ENCODE measurements at regions not wholly inside any gene's neighbourhood (a gene's known extent, or its start where the extent isn't known, plus 50 kb on each side); places are given as distances from the start of the nearest gene placed in this dataset.
"Not testable (repeated sequence)": the region's sequence is repeated elsewhere in the genome, so short reads cannot be mapped to it uniquely, and the experiment has no call there.

DNA sequence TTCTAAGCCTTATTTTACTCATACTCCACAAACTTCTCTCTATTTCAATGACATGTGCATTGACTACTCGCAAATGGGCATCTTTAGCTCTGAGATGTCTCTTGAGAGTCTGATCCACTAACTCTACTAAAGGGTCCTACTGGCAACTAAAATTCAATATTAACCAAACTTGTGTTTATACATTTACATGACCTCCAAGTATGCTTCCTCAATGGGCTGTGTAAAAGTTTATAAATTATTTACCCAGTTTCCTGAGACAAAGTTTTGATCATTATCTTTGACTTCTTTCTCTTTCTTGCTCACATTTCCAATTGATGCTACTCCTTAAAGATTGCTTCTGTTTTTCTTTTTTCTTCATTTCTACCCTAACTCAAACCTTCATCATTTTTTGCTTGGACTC lies 510.1 kb upstream of the DAB2 start:
- no CpG with 5 or more reads among the region's 1 CpG for WGBS (ENCODE audit: insufficient coverage)
- no peak overlapping the region for H3K4me3 ChIP-seq (ENCODE audit: control insufficient read depth in 1 of 2, extremely low read depth in 1 of 2, low read length in 1 of 2)
- no peaks in the 10 kb centered on the region for H3K4me1 ChIP-seq (ENCODE audit: control insufficient read depth in 1 of 2, extremely low read depth in 1 of 2, insufficient read depth in 2 of 2, low read length in 2 of 2)
- Mint-ChIP-seq H3K27ac (no peak overlapping the region), H3K27me3 (peaks cover 19 to 20% of the 10 kb centered on the region in 2 donors), H3K9me3 (no peaks in the 10 kb centered on the region), H3K4me1 (no peaks in the 10 kb centered on the region), H3K36me3 (no peaks in the 10 kb centered on the region), H3K4me3 (no peak overlapping the region)
- ChIA-PET POLR2A (no interaction called here), CTCF (no interaction called here)
- H3K36me3 ChIP-seq (ENCODE audit: control insufficient read depth in 2 of 2, extremely low read depth in 1 of 2, insufficient read depth in 1 of 2, low read length in 1 of 2) = no peaks in the 10 kb centered on the region
- H3K27ac ChIP-seq (ENCODE audit: low read length) = no peak overlapping the region
- no peaks in the 10 kb centered on the region for H3K9me3 ChIP-seq
- no peak for DNase-seq
- peaks cover 0 to 2% of the 10 kb centered on the region in 2 experiments for H3K27me3 ChIP-seq (replicated peaks in 1 of 2; ENCODE audit: control insufficient read depth in 2 of 2, extremely low read depth in 1 of 2, insufficient read depth in 2 of 2, low read length in 1 of 2)
- no peak for ATAC-seq (replicated peaks in 1 of 4)

DNA sequence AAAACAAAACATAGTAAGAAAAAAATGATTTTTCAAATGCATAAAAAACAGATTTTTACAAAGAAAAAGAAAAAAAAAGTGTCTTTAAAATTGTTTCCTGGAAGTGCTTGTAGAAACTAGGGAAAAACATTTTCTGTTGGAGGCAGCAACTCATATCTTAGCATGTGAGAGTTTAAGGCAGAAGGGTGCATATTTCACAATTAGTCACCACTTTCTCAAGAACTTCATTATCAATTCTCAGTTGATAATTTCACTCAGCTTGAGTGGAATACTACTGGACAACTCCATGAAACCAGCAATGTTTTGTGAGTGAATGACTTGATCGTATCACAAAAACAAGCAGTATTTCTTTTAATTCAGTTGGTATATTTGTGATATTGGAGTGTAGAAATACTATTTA lies 508.3 kb upstream of the DAB2 start:
- ChIA-PET CTCF (no interaction called here), POLR2A (interaction anchor here in 1 of 2 donors (0.6 kb wide), 1 partner anchor 97 kb away, joined by 6 read pairs; no protein-coding TSS in a partner anchor)
- no peak for ATAC-seq (replicated peaks in 1 of 4)
- peaks cover 22 to 27% of the 10 kb centered on the region in 2 donors for H3K27me3 Mint-ChIP-seq
- H3K36me3 ChIP-seq (ENCODE audit: control insufficient read depth in 2 of 2, extremely low read depth in 1 of 2, insufficient read depth in 1 of 2, low read length in 1 of 2) = no peaks in the 10 kb centered on the region
- H3K4me1 ChIP-seq (ENCODE audit: control insufficient read depth in 1 of 2, extremely low read depth in 1 of 2, insufficient read depth in 2 of 2, low read length in 2 of 2) = no peaks in the 10 kb centered on the region
- no peak overlapping the region for H3K4me3 ChIP-seq (ENCODE audit: control insufficient read depth in 1 of 2, extremely low read depth in 1 of 2, low read length in 1 of 2)
- H3K4me1 Mint-ChIP-seq = no peaks in the 10 kb centered on the region
- H3K4me3 Mint-ChIP-seq = no peak overlapping the region
- no peaks in the 10 kb centered on the region for H3K9me3 Mint-ChIP-seq
- no peak for DNase-seq
- H3K9me3 ChIP-seq = no peaks in the 10 kb centered on the region
- no peak overlapping the region for H3K27ac ChIP-seq (ENCODE audit: low read length)
- H3K36me3 Mint-ChIP-seq = no peaks in the 10 kb centered on the region
- no CpG with 5 or more reads among the region's 1 CpG for WGBS (ENCODE audit: insufficient coverage)
- H3K27ac Mint-ChIP-seq = no peak overlapping the region
- H3K27me3 ChIP-seq (replicated peaks in 1 of 2; ENCODE audit: control insufficient read depth in 2 of 2, extremely low read depth in 1 of 2, insufficient read depth in 2 of 2, low read length in 1 of 2) = peaks cover 0 to 4% of the 10 kb centered on the region in 2 experiments

DNA sequence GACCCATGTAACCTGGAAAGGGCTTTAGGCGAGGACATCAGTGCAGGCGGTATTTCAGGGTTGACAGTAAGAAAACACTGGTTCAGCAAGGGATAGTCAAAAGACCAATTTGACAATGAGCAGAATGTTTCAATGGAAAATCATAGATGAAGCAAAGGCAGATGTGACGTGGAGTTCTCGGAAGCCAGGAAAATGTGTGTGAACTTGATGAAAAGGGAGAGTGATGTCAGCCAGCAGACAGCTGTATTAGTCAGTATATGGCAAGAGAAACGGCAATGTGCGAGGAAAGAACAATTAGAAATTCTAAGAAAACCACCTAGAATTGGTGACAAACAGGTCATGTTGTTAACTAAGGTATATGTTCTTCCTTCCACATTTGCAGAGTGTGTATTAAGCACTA lies 503.9 kb upstream of the DAB2 start:
- ChIA-PET CTCF (no interaction called here), POLR2A (no interaction called here)
- Mint-ChIP-seq H3K4me1 (no peaks in the 10 kb centered on the region), H3K27me3 (peaks cover 21 to 33% of the 10 kb centered on the region in 2 donors), H3K9me3 (no peaks in the 10 kb centered on the region), H3K27ac (no peak overlapping the region), H3K4me3 (no peak overlapping the region), H3K36me3 (no peaks in the 10 kb centered on the region)
- H3K4me1 ChIP-seq (ENCODE audit: control insufficient read depth in 1 of 2, extremely low read depth in 1 of 2, insufficient read depth in 2 of 2, low read length in 2 of 2) = no peaks in the 10 kb centered on the region
- ATAC-seq (replicated peaks in 1 of 4) (no peak), DNase-seq (no peak)
- peaks cover 0 to 4% of the 10 kb centered on the region in 2 experiments for H3K27me3 ChIP-seq (replicated peaks in 1 of 2; ENCODE audit: control insufficient read depth in 2 of 2, extremely low read depth in 1 of 2, insufficient read depth in 2 of 2, low read length in 1 of 2)
- H3K9me3 ChIP-seq = no peaks in the 10 kb centered on the region
- H3K27ac ChIP-seq (ENCODE audit: low read length) = no peak overlapping the region
- H3K36me3 ChIP-seq (ENCODE audit: control insufficient read depth in 2 of 2, extremely low read depth in 1 of 2, insufficient read depth in 1 of 2, low read length in 1 of 2) = no peaks in the 10 kb centered on the region
- no peak overlapping the region for H3K4me3 ChIP-seq (ENCODE audit: control insufficient read depth in 1 of 2, extremely low read depth in 1 of 2, low read length in 1 of 2)
- WGBS (ENCODE audit: insufficient coverage) = 85% methylated on average over 6 of the region's 6 CpGs

DNA sequence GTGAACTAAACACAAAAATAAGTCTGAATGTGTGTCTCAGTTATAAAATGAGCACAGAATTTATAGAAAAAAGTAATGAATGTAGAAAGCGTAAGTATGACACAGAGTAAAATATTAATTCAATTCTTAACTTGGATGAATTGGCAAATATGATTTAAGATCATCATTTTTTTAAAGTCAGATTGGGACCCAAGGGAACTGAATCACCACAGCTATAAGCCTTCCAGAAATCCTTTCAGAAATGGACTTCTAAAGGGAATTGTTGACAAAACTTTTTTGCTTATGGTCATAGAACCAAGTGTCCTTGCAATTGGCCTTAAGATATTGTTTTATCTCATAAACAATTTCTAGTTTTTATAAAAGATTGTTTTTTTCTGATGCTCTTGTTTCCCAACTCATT lies 495.1 kb upstream of the DAB2 start:
- DNase-seq = no peak
- ChIA-PET POLR2A (no interaction called here), CTCF (interaction anchor here in 1 of 2 donors (0.6 kb wide), 1 partner anchor 602 kb away, joined by 4 read pairs; no protein-coding TSS in a partner anchor)
- Mint-ChIP-seq H3K27me3 (peaks cover 0 to 4% of the 10 kb centered on the region in 2 donors), H3K27ac (no peak overlapping the region), H3K4me3 (no peak overlapping the region), H3K9me3 (no peaks in the 10 kb centered on the region), H3K4me1 (no peaks in the 10 kb centered on the region), H3K36me3 (no peaks in the 10 kb centered on the region)
- Histone ChIP-seq H3K27me3 (replicated peaks in 1 of 2; ENCODE audit: control insufficient read depth in 2 of 2, extremely low read depth in 1 of 2, insufficient read depth in 2 of 2, low read length in 1 of 2) (no peaks in the 10 kb centered on the region), H3K36me3 (ENCODE audit: control insufficient read depth in 2 of 2, extremely low read depth in 1 of 2, insufficient read depth in 1 of 2, low read length in 1 of 2) (no peaks in the 10 kb centered on the region), H3K4me1 (ENCODE audit: control insufficient read depth in 1 of 2, extremely low read depth in 1 of 2, insufficient read depth in 2 of 2, low read length in 2 of 2) (no peaks in the 10 kb centered on the region), H3K9me3 (no peaks in the 10 kb centered on the region), H3K27ac (ENCODE audit: low read length) (no peak overlapping the region), H3K4me3 (ENCODE audit: control insufficient read depth in 1 of 2, extremely low read depth in 1 of 2, low read length in 1 of 2) (no peak overlapping the region)
- ATAC-seq (replicated peaks in 1 of 4) = no peak
- WGBS (ENCODE audit: insufficient coverage) = no CpG with 5 or more reads among the region's 1 CpG

DNA sequence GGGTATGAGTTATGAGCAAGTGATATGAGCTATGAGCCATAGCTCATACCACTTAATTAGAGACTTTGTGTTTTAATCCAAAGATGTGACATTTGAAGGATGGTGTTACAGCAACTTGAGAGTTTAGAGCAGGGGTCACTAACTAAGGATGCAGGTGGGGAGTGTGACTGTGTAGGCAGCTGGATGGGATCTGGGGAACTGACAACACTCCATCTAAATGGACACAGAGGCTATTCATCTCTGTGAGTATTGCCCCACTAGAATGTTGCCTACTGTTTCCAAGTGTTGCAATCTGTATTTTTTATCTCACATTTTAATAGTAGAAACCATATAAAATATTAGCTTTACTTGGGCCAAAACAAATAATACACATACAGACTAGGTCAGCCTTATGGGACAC lies 488.1 kb upstream of the DAB2 start:
- peaks cover 0 to under 1% of the 10 kb centered on the region in 2 experiments for H3K27me3 ChIP-seq (replicated peaks in 1 of 2; ENCODE audit: control insufficient read depth in 2 of 2, extremely low read depth in 1 of 2, insufficient read depth in 2 of 2, low read length in 1 of 2)
- ChIA-PET POLR2A (no interaction called here), CTCF (no interaction called here)
- Mint-ChIP-seq H3K4me1 (no peaks in the 10 kb centered on the region), H3K4me3 (no peak overlapping the region), H3K27me3 (peaks cover 12 to 13% of the 10 kb centered on the region in 2 donors), H3K9me3 (peaks cover 0 to 7% (median 6%) of the 10 kb centered on the region in 3 donors), H3K27ac (no peak overlapping the region), H3K36me3 (no peaks in the 10 kb centered on the region)
- no peak overlapping the region for H3K4me3 ChIP-seq (ENCODE audit: control insufficient read depth in 1 of 2, extremely low read depth in 1 of 2, low read length in 1 of 2)
- H3K4me1 ChIP-seq (ENCODE audit: control insufficient read depth in 1 of 2, extremely low read depth in 1 of 2, insufficient read depth in 2 of 2, low read length in 2 of 2) = no peaks in the 10 kb centered on the region
- H3K27ac ChIP-seq (ENCODE audit: low read length) = no peak overlapping the region
- ATAC-seq (replicated peaks in 1 of 4) (no peak), DNase-seq (no peak)
- no peaks in the 10 kb centered on the region for H3K36me3 ChIP-seq (ENCODE audit: control insufficient read depth in 2 of 2, extremely low read depth in 1 of 2, insufficient read depth in 1 of 2, low read length in 1 of 2)
- no peaks in the 10 kb centered on the region for H3K9me3 ChIP-seq

DNA sequence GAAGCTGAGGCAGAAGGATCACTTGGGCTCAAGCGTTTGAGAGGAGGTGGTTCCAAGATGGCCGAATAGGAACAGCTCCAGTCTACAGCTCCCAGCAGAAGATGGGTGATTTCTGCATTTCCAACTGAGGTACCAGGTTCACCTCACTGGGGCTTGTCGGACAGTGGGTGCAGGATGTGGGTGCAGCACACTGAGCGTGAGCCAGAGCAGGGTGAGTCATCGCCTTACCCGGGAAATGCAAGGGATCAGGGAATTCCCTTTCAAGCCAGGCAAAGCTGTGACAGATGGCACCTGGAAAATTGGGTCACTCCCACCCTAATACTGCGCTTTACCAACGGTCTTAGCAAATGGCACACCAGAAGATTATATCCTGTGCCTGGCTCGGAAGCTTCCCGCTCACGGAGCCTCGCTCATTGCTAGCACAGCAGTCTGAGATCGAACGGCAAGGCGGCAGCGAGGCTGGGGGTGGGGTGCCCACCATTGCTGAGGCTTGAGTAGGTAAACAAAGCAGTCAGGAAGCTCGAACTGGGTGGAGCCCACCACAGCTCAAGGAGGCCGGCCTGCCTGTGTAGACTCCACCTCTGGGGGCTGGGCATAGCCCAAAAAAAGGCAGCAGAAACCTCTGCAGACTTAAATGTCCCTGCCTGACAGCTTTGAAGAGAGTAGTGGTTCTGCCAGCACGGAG lies 482.6 kb upstream of the DAB2 start:
- H3K27me3 Mint-ChIP-seq = peaks cover 36 to 40% of the 10 kb centered on the region in 2 donors
- H3K4me3 ChIP-seq (ENCODE audit: control insufficient read depth in 1 of 2, extremely low read depth in 1 of 2, low read length in 1 of 2); ATAC-seq (replicated peaks in 1 of 4); H3K4me3 Mint-ChIP-seq; H3K9me3 ChIP-seq; H3K9me3 Mint-ChIP-seq; DNase-seq; H3K27ac Mint-ChIP-seq; H3K36me3 Mint-ChIP-seq; POLR2A ChIA-PET; H3K4me1 Mint-ChIP-seq; H3K36me3 ChIP-seq (ENCODE audit: control insufficient read depth in 2 of 2, extremely low read depth in 1 of 2, insufficient read depth in 1 of 2, low read length in 1 of 2); CTCF ChIA-PET; H3K27ac ChIP-seq (ENCODE audit: low read length); H3K4me1 ChIP-seq (ENCODE audit: control insufficient read depth in 1 of 2, extremely low read depth in 1 of 2, insufficient read depth in 2 of 2, low read length in 2 of 2): not testable (repeated sequence)
- H3K27me3 ChIP-seq (replicated peaks in 1 of 2; ENCODE audit: control insufficient read depth in 2 of 2, extremely low read depth in 1 of 2, insufficient read depth in 2 of 2, low read length in 1 of 2) = peaks cover 0 to 12% of the 10 kb centered on the region in 2 experiments
- 82% methylated on average over 19 of the region's 19 CpGs for WGBS (ENCODE audit: insufficient coverage)

DNA sequence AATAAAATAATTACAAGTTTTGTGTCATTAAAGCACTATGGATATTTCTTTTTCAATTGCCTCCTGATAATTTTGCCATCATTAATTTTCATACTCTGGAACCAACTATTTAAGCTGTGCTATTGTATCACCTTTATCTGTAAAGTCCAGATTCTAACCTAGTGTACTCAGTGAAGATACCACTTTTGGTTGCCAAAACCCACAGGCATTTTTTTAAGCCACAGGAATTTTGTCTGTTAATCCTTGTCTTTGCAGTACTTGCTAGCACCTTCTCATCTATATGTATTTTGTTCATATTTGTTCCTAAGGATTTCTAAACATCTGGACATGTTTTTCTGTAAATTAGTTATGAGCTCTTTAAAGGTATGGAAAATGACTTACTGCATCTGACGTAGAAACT lies 481.4 kb upstream of the DAB2 start:
- ATAC-seq (replicated peaks in 1 of 4) = no peak
- Mint-ChIP-seq H3K4me1 (no peaks in the 10 kb centered on the region), H3K27ac (no peak overlapping the region), H3K36me3 (no peaks in the 10 kb centered on the region), H3K4me3 (no peak overlapping the region), H3K9me3 (peaks cover 0 to 7% (median 6%) of the 10 kb centered on the region in 3 donors), H3K27me3 (peaks cover 40 to 41% of the 10 kb centered on the region in 2 donors)
- H3K9me3 ChIP-seq = no peaks in the 10 kb centered on the region
- H3K27me3 ChIP-seq (replicated peaks in 1 of 2; ENCODE audit: control insufficient read depth in 2 of 2, extremely low read depth in 1 of 2, insufficient read depth in 2 of 2, low read length in 1 of 2) = peaks cover 0 to 12% of the 10 kb centered on the region in 2 experiments
- H3K36me3 ChIP-seq (ENCODE audit: control insufficient read depth in 2 of 2, extremely low read depth in 1 of 2, insufficient read depth in 1 of 2, low read length in 1 of 2) = no peaks in the 10 kb centered on the region
- H3K4me1 ChIP-seq (ENCODE audit: control insufficient read depth in 1 of 2, extremely low read depth in 1 of 2, insufficient read depth in 2 of 2, low read length in 2 of 2) = no peaks in the 10 kb centered on the region
- H3K4me3 ChIP-seq (ENCODE audit: control insufficient read depth in 1 of 2, extremely low read depth in 1 of 2, low read length in 1 of 2) = no peak overlapping the region
- DNase-seq = no peak
- POLR2A ChIA-PET = no interaction called here
- H3K27ac ChIP-seq (ENCODE audit: low read length) = no peak overlapping the region
- WGBS (ENCODE audit: insufficient coverage) = no CpG with 5 or more reads among the region's 1 CpG
- CTCF ChIA-PET = no interaction called here

Data from T-cell (primary cell).